HCT116 (cell line): ENCODE measurements at regions not wholly inside any gene's neighbourhood (a gene's known extent, or its start where the extent isn't known, plus 50 kb on each side); places are given as distances from the start of the nearest gene placed in this dataset.

ENCODE experiments used
- ATF3 ChIP-seq: IDR thresholded peaks from 2 replicates; pipeline ENCODE4 v1.6.1; 2012
- CTCF ChIP-seq, 3 experiments: fragments of 200-600 bp in 1 of 3; sonication (generic) in 1 of 3; IDR thresholded peaks in 2 of 3; conservative IDR thresholded peaks in 1 of 3; 2 replicates each; pipeline ENCODE4 v1.5.1; 2012 to 2017; ENCODE audit warnings: low read depth in 2 of 3, low read length in 2 of 3, antibody characterized with exemption in 1 of 3, borderline replicate concordance in 1 of 3, control low read depth in 1 of 3, mild to moderate bottlenecking in 1 of 3, mixed read lengths in 1 of 3, mixed run types in 1 of 3, moderate library complexity in 1 of 3; ENCODE audit not compliant: insufficient read depth in 1 of 3
- ELF1 ChIP-seq: IDR thresholded peaks from 2 replicates; pipeline ENCODE4 v1.6.1; 2012; ENCODE audit warnings: low read depth, borderline replicate concordance
- EZH2 ChIP-seq: fragments of 200-600 bp; sonication (generic); IDR thresholded peaks from 2 replicates; pipeline ENCODE4 v1.6.1; 2017; ENCODE audit warnings: antibody characterized with exemption, mixed run types
- POLR2A ChIP-seq: IDR thresholded peaks from 2 replicates; pipeline ENCODE4 v1.7.0; 2011; ENCODE audit warnings: borderline replicate concordance; ENCODE audit not compliant: insufficient read depth, insufficient read length; ENCODE audit errors: extremely low read depth
- REST ChIP-seq: IDR thresholded peaks from 2 replicates; pipeline ENCODE4 v1.6.1; 2012; ENCODE audit warnings: low read depth
- SIN3A ChIP-seq: IDR thresholded peaks from 2 replicates; pipeline ENCODE4 v1.6.1; 2012; ENCODE audit warnings: low read depth
- ZBTB33 ChIP-seq: IDR thresholded peaks from 2 replicates; pipeline ENCODE4 v1.6.1; 2011; ENCODE audit warnings: mild to moderate bottlenecking, low read length, moderate library complexity; ENCODE audit not compliant: insufficient replicate concordance; ENCODE audit errors: extremely low read depth

GRCh38 chr6:165768961-165769360 is 105.9 kb upstream of the PDE10A start:
- TF ChIP-seq CTCF (IDR thresholded peaks at IDR 0.05 in 2 of 3, conservative IDR thresholded peaks at IDR 0.05 in 1 of 3; ENCODE audit: borderline replicate concordance in 1 of 3, insufficient read depth in 1 of 3, low read depth in 2 of 3, low read length in 2 of 3) (no peak), POLR2A (no peak), ATF3 (no peak), EZH2 (no peak), ZBTB33 (no peak), ELF1 (no peak), SIN3A (no peak), REST (no peak)
